ENCODE measurements at regions not wholly inside any gene's neighbourhood (a gene's known extent, or its start where the extent isn't known, plus 50 kb on each side); places are given as distances from the start of the nearest gene placed in this dataset.

GRCh38 chr14:96626916-96627315, 124.7 kb downstream of the PAPOLA start (continued):
- TF ChIP-seq ZNF232 (CRISPR knock-in tag; IDR thresholded peaks at IDR 0.05) = no peak
- TF ChIP-seq EHMT2 (IDR thresholded peaks at IDR 0.05) = no peak
- no peak for TF ChIP-seq RBM25 (IDR thresholded peaks at IDR 0.05; ENCODE audit: low read depth, low read length, severe bottlenecking)
- no peak for TF ChIP-seq FOXJ3 (CRISPR knock-in tag; IDR thresholded peaks at IDR 0.05)
- TF ChIP-seq ZNF778 (CRISPR knock-in tag; IDR thresholded peaks at IDR 0.05) = no peak
- TF ChIP-seq BACH1 (tag; IDR thresholded peaks at IDR 0.05) = no peak
- TF ChIP-seq, protein P1, sequence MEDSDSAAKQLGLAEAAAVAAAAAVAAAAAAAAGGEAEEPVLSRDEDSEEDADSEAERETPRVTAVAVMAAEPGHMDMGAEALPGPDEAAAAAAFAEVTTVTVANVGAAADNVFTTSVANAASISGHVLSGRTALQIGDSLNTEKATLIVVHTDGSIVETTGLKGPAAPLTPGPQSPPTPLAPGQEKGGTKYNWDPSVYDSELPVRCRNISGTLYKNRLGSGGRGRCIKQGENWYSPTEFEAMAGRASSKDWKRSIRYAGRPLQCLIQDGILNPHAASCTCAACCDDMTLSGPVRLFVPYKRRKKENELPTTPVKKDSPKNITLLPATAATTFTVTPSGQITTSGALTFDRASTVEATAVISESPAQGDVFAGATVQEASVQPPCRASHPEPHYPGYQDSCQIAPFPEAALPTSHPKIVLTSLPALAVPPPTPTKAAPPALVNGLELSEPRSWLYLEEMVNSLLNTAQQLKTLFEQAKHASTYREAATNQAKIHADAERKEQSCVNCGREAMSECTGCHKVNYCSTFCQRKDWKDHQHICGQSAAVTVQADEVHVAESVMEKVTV (CRISPR knock-in tag; IDR thresholded peaks at IDR 0.05) = no peak
- peak; percentile 56; the same call in 1 of the 2 replicates for TF ChIP-seq BHLHE40 (IDR thresholded peaks at IDR 0.05; ENCODE audit: low read length)
- no peak for TF ChIP-seq ZNF41 (CRISPR knock-in tag; conservative IDR thresholded peaks at IDR 0.05)
- TF ChIP-seq, protein P2, sequence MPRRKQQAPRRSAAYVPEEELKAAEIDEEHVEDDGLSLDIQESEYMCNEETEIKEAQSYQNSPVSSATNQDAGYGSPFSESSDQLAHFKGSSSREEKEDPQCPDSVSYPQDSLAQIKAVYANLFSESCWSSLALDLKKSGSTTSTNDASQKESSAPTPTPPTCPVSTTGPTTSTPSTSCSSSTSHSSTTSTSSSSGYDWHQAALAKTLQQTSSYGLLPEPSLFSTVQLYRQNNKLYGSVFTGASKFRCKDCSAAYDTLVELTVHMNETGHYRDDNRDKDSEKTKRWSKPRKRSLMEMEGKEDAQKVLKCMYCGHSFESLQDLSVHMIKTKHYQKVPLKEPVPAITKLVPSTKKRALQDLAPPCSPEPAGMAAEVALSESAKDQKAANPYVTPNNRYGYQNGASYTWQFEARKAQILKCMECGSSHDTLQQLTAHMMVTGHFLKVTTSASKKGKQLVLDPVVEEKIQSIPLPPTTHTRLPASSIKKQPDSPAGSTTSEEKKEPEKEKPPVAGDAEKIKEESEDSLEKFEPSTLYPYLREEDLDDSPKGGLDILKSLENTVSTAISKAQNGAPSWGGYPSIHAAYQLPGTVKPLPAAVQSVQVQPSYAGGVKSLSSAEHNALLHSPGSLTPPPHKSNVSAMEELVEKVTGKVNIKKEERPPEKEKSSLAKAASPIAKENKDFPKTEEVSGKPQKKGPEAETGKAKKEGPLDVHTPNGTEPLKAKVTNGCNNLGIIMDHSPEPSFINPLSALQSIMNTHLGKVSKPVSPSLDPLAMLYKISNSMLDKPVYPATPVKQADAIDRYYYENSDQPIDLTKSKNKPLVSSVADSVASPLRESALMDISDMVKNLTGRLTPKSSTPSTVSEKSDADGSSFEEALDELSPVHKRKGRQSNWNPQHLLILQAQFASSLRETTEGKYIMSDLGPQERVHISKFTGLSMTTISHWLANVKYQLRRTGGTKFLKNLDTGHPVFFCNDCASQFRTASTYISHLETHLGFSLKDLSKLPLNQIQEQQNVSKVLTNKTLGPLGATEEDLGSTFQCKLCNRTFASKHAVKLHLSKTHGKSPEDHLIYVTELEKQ (CRISPR knock-in tag; IDR thresholded peaks at IDR 0.05) = no peak
- peak; percentile 66 for TF ChIP-seq NFE2 (IDR thresholded peaks at IDR 0.05; ENCODE audit: low read depth)
- TF ChIP-seq MAZ (CRISPR knock-in tag; conservative IDR thresholded peaks at IDR 0.05 in 1 of 2, IDR thresholded peaks at IDR 0.05 in 1 of 2) = no peak
- no peak for TF ChIP-seq MIER1 (IDR thresholded peaks at IDR 0.05; ENCODE audit: low read depth)
- no peak for TF ChIP-seq MEF2D (tag; conservative IDR thresholded peaks at IDR 0.05; ENCODE audit: low read depth)
- TF ChIP-seq NFRKB (IDR thresholded peaks at IDR 0.05; ENCODE audit: low read depth) = no peak
- no peak for TF ChIP-seq CXXC5 (CRISPR knock-in tag; IDR thresholded peaks at IDR 0.05)

Data from K562 (cell line).